ENCODE measurements at regions not wholly inside any gene's neighbourhood (a gene's known extent, or its start where the extent isn't known, plus 50 kb on each side); places are given as distances from the start of the nearest gene placed in this dataset.

DNA sequence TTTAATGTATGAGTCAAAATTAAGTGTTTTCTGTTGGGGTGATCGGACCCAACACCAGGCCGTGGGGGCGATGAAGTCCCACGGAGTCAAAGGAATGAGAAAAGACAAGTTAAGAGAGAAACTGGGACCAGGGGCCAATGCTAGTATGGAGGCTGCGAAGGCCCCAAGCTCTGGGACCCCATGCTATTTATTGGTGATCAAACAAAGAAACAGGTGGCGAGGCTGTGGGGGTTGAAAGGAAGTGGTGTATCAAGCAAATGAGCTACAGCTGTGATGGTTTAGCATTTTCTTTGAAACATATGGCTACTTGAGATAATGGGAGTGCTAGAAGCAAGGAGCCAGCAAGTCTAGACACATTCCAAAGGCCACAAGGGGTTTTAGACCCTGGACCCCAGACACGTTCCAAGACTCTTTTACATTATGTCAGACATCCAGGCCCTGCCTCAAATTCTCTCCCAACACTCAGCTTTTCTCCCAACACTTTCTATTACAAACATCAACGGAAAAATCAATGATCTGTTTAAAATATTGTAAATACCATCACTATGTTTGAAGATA, 56.0 kb upstream of the SNRPN start:
- Histone ChIP-seq H3K4ac (replicated peaks; ENCODE audit: insufficient read length, low read depth, low read length) (no peak overlapping the region), H3K36me3 (ENCODE audit: control insufficient read depth in 2 of 4, insufficient read depth in 4 of 4, low read length in 3 of 4) (no peaks in the 10 kb centered on the region), H3K4me1 (replicated peaks in 1 of 4; ENCODE audit: control insufficient read depth in 3 of 4, insufficient read depth in 4 of 4, low read length in 3 of 4) (peaks cover 3 to 9% (median 7%) of the 10 kb centered on the region in 4 experiments), H3K9ac (replicated peaks in 1 of 4; ENCODE audit: extremely low read depth in 1 of 4, low read depth in 3 of 4, low read length in 3 of 4) (no peak overlapping the region), H2BK15ac (ENCODE audit: low read length) (no peak overlapping the region), H2AFZ (ENCODE audit: low read length) (no peak overlapping the region), H3K14ac (ENCODE audit: insufficient read length) (no peak overlapping the region), H2BK20ac (ENCODE audit: low read length) (no peak overlapping the region), H3K56ac (replicated peaks; ENCODE audit: insufficient read length, low read depth, low read length) (no peak overlapping the region), H3K27me3 (replicated peaks in 1 of 4; ENCODE audit: control insufficient read depth in 3 of 4, extremely low read depth in 1 of 4, insufficient read depth in 3 of 4, low read length in 3 of 4) (no peaks in the 10 kb centered on the region), H2BK5ac (ENCODE audit: low read depth, low read length) (no peak overlapping the region), H3K79me1 (ENCODE audit: low read depth, low read length) (no peaks in the 10 kb centered on the region), H3K4me2 (ENCODE audit: insufficient read depth in 1 of 2, low read depth in 2 of 2, low read length in 2 of 2) (peak overlapping the region in 1 of 2 experiments; percentile 34; a peak in 1 of 4 replicates), H4K8ac (ENCODE audit: extremely low read depth, insufficient read depth, low read length) (peak overlapping the region; percentile 2; the same call in 1 of the 2 replicates), H2BK120ac (replicated peaks; ENCODE audit: low read depth, low read length) (no peak overlapping the region), H4K20me1 (replicated peaks in 1 of 2; ENCODE audit: control insufficient read depth in 1 of 2, insufficient read depth in 2 of 2, low read length in 2 of 2) (no peaks in the 10 kb centered on the region), H3K79me2 (ENCODE audit: control insufficient read depth in 1 of 2, insufficient read depth in 2 of 2, low read length in 2 of 2) (0 out of 4 replicates have a peak, but pooled peaks cover 0 to 3% of the 10 kb centered on the region in 2 experiments), H4K91ac (replicated peaks; ENCODE audit: insufficient read length, low read length) (no peak overlapping the region), H2AK5ac (ENCODE audit: low read depth, low read length) (no peak overlapping the region), H4K5ac (ENCODE audit: insufficient read length, low read depth, low read length) (no peak overlapping the region), H3K23me2 (ENCODE audit: low read depth, low read length) (no peaks in the 10 kb centered on the region), H2BK12ac (ENCODE audit: low read depth, low read length) (no peak overlapping the region), H3K18ac (ENCODE audit: extremely low read depth, low read length) (no peak overlapping the region; the same call in 1 of the 2 replicates), H3K9me3 (ENCODE audit: insufficient read depth in 2 of 2, low read depth in 1 of 2, low read length in 1 of 2) (peaks cover 5 to 22% of the 10 kb centered on the region in 2 experiments; a peak in 3 of 4 replicates), H3K27ac (ENCODE audit: low read depth, low read length) (no peak overlapping the region), H3K4me3 (ENCODE audit: extremely low read depth in 1 of 4, insufficient read depth in 2 of 4, low read depth in 3 of 4, low read length in 4 of 4) (peak overlapping the region in 1 of 4 experiments; percentile 14; a peak in 1 of 8 replicates), H3K23ac (ENCODE audit: insufficient read length) (no peak overlapping the region)
- ChIA-PET CTCF (ENCODE audit: partially characterized antibody) (interaction anchor here (1.3 to 1.5 kb wide), 3 partner anchors 9 to 64 kb away, joined by 3 read pairs; no protein-coding TSS in a partner anchor), POLR2A (ENCODE audit: partially characterized antibody) (interaction anchor here (1.1 to 3.9 kb wide), 11 partner anchors 9 to 78 kb away, joined by 3 to 44 read pairs (median 6); no protein-coding TSS in a partner anchor)
- FAIRE-seq (peak; percentile 58), DNase-seq (ENCODE audit: low read depth in 1 of 2, low spot score in 2 of 2) (peak; percentile 34 to 58)
- WGBS, 2 experiments (ENCODE audit: extremely low coverage in 1 of 2, insufficient coverage in 1 of 2, insufficient read length in 1 of 2, insufficient replicate concordance in 2 of 2, low coverage in 1 of 2, low lambda C conversion rate in 2 of 2, missing lambda C conversion rate in 1 of 2) = 37% methylated on average over 8 of the region's 8 CpGs; no CpG with 5 or more reads in 1 of the 2 experiments
- peak; percentile 87 for TF ChIP-seq NANOG (IDR thresholded peaks at IDR 0.05; ENCODE audit: insufficient read depth, low read depth, low read length, poor library complexity, severe bottlenecking)
- no peak for TF ChIP-seq SIRT6 (IDR thresholded peaks at IDR 0.05; ENCODE audit: low read length)
- TF ChIP-seq, protein P1, sequence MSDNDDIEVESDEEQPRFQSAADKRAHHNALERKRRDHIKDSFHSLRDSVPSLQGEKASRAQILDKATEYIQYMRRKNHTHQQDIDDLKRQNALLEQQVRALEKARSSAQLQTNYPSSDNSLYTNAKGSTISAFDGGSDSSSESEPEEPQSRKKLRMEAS (IDR thresholded peaks at IDR 0.05) = peak; percentile 19; the same call in 1 of the 2 replicates
- TF ChIP-seq KDM5A (IDR thresholded peaks at IDR 0.05; ENCODE audit: low read length) = no peak
- 0 out of 2 replicates have a peak, but pooled peaks have one; percentile 19 for TF ChIP-seq YY1 (IDR thresholded peaks at IDR 0.05; ENCODE audit: low read depth, low read length)
- TF ChIP-seq CREB1 (IDR thresholded peaks at IDR 0.05) = no peak
- peak; percentile 29 for TF ChIP-seq ASH2L (IDR thresholded peaks at IDR 0.05; ENCODE audit: low read length)
- TF ChIP-seq GTF2F1 (IDR thresholded peaks at IDR 0.05; ENCODE audit: borderline replicate concordance, low read depth, low read length) = no peak
